GM10248 (cell line): ENCODE measurements at regions not wholly inside any gene's neighbourhood (a gene's known extent, or its start where the extent isn't known, plus 50 kb on each side); places are given as distances from the start of the nearest gene placed in this dataset.

Experiments used
- CTCF ChIA-PET: fragments of 300-600 bp; sonication (Branson Sonifier 250); formaldehyde crosslinking; extraction: SDS; loops from one replicate; lab custom pipeline; 2021; ENCODE audit warnings: antibody characterized with exemption; lab: Yijun Ruan, JAX
- POLR2A ChIA-PET: fragments of 350-650 bp; sonication (Branson Sonifier 250); formaldehyde crosslinking; extraction: SDS; loops from one replicate; lab custom pipeline; 2020; ENCODE audit warnings: antibody characterized with exemption; lab: Yijun Ruan, JAX
- DNase-seq: peaks from one replicate; pipeline ENCODE4 v3.0.0; 2012; ENCODE audit errors: extremely low spot score
- CTCF ChIP-seq: IDR thresholded peaks from 2 replicates; pipeline ENCODE4 v1.5.1; 2012; ENCODE audit warnings: mild to moderate bottlenecking, low read depth; ENCODE audit errors: extremely low read depth, missing control alignments, control extremely low read depth

DNA sequence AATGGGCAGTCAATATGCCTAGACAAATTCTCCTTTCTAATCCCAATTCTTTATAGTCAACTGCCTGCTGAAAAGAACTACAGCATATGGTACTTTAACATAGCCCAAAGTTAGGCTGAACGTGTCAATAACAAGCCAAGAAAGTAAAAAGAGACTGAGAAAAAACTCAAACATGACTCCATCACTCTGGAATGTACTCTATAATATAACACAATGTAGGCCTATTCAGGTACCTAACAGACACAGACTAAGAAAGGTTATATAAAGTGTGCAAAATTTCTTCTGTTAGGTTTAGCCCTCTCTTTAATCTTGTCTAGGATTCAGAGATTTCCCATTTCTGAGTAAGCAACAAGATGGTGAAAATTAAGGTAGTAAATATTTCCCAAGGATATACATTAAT lies 209.7 kb upstream of the PRR16 start:
- DNase-seq: no peak
- ChIA-PET POLR2A (no interaction called here), CTCF (no interaction called here)
- no peak for TF ChIP-seq CTCF

- no peak for DNase-seq
- CTCF ChIA-PET: interaction anchor here (1.3 kb wide), 1 partner anchor 112 kb away, joined by 3 read pairs; no protein-coding TSS in a partner anchor
- POLR2A ChIA-PET: no interaction called here
Measured at GRCh38 chr5:120255214-120255613, 208.9 kb upstream of the PRR16 start.

GRCh38 chr5:120256376-120256775 lies 207.7 kb upstream of the PRR16 start:
- no peak for TF ChIP-seq CTCF
- DNase-seq: no peak
- ChIA-PET CTCF (interaction anchor here (1.3 kb wide), 1 partner anchor 113 kb away, joined by 3 read pairs; no protein-coding TSS in a partner anchor), POLR2A (no interaction called here)

More at GRCh38 chr5:120255214-120255613, 208.9 kb upstream of the PRR16 start:
- no peak for TF ChIP-seq CTCF

- ChIA-PET POLR2A (no interaction called here), CTCF (no interaction called here)
- no peak for DNase-seq
- no peak for TF ChIP-seq CTCF
Measured at GRCh38 chr5:120257358-120257971, 206.6 kb upstream of the PRR16 start.

DNA sequence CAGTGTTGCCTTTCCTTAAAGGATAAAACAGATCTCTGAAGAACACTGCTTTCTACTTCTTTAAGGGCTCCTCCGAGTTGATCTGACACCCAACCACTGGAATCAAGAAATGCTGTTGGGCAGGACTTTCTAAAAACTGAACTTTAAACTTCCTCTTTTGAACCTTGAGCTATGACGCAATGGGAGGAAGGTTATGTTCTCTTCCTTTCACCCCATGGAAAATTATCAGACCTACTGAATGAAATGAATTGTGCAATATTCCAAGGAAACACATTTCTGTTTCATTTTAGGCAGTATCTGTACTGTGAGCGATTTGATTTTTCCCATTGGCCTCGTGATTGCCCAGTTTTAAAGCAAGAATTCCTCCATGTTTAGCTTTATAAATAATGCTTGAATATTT lies 206.0 kb upstream of the PRR16 start:
- TF ChIP-seq CTCF: no peak
- no peak for DNase-seq
- POLR2A ChIA-PET: no interaction called here
- CTCF ChIA-PET: no interaction called here

DNA sequence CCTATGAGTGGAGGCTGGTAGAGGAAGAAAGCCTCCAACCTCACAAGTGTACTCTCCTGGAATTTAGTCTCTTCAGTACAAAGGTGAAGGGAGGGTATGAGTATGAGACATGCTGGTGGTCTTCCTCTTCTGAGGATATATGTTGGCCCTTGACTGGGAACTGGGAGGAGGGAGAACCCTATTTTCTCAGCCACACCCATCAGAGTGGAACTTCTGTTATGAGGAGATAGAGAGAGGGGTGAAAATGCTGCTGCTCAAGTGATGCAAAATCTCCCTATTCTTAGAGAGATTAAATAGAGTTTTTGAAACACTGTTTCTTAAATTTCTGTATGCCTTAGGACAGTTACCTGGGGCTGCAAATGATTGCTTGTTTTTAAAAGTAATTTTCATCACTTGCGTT lies 203.4 kb upstream of the PRR16 start:
- ChIA-PET POLR2A (no interaction called here), CTCF (interaction anchor here (1.2 kb wide), 1 partner anchor 11 kb away, joined by 3 read pairs; no protein-coding TSS in a partner anchor)
- TF ChIP-seq CTCF: no peak
- DNase-seq: no peak
